ENCODE measurements at regions not wholly inside any gene's neighbourhood (a gene's known extent, or its start where the extent isn't known, plus 50 kb on each side); places are given as distances from the start of the nearest gene placed in this dataset.

DNA sequence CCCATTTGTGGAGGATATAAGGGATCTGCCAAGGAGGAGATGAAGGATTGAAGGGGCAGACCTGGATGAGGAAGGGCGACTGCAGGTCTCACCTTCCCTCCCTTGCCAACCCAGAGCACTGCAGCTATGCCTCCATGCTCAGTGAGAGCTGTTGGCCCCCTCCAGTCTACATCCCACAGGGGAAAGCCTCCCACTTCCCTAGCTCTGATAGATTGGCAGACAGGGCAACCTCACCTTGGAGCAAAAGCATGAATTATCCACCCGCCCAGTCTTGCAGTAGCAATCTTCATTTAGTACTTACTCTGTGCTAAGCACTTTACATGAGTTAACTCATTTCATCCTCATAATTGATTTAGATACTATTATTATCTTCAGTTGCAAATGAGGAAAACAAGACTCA is 70.4 kb upstream of the SMNDC1 start:
- DNase-seq (ENCODE audit: low read depth) = no peak

DNA sequence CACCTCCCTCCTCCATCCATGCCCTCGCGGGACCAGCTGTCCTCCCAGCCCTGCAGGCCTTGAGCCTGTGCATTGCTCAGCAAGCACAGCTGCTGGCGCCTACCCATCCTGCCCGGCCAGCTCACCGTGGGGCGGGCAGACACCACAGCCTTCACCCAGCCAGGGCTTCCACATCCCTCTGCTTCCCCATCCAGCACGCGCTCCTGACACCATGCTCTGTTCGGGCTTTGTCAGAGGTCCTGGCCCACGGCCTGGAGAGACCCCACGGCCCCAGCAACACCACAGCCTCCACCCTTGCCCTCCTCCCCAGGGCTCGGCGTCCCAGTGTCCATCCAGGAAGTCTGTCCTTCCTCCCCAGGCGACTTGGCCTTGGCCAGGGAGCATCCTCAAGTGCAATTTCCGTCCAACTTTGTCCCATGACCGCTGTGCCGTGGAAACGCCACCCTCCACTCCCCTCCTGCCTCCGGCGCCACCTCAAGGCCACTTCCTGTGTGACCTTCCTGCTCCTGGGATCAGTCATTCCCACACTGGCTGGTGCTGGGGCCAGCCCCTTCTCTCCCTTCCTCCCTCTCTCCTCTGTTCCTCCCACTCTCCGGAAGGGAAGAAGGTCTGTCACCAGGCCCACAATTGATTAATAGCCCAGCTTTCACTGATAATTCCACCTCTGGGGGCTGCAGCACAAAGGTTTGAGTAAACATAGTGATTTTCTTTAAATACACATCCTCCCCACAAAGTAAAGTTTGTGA is 71.5 kb upstream of the SMNDC1 start:
- no peak for DNase-seq (ENCODE audit: low read depth)

DNA sequence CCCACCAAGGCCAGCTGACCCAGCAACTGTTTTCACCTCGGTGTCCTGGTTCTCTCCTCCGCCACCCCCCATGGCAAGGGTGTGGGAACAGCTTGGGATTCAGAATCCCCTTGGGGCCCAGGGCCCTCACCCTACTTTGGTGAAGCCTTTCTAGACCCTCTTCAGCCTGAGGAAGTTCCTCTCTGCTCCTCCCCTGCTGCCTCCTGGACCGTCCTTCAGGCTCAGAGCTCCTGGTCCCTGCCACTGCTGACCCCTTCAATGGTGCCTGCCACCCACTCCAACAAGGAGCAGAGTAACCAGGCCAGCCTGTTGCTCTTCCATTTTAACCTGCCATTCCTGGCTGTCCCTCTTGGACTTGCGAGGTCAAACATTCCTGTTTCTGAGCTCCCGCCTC is 72.0 kb upstream of the SMNDC1 start:
- DNase-seq (ENCODE audit: low read depth) = no peak

DNA sequence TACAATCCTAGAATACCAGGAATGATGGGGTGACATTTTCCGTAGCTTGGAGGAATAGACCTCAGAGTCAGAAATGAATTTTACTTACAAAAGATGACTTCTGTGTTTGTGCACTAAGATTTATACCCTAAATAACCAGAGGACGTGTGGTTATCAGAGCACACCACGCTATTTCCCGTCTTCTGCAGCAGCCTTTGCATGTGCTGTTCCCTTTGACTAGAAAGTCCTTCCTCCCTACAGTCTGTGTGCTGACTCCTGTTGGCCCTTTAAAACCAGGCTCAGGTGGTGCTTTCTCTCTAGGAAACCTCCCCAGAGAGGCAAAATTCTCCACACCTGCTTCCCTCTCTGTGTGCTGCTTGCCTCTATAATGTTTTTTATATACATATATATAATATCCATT is 73.3 kb upstream of the SMNDC1 start:
- DNase-seq (ENCODE audit: low read depth) = no peak

DNA sequence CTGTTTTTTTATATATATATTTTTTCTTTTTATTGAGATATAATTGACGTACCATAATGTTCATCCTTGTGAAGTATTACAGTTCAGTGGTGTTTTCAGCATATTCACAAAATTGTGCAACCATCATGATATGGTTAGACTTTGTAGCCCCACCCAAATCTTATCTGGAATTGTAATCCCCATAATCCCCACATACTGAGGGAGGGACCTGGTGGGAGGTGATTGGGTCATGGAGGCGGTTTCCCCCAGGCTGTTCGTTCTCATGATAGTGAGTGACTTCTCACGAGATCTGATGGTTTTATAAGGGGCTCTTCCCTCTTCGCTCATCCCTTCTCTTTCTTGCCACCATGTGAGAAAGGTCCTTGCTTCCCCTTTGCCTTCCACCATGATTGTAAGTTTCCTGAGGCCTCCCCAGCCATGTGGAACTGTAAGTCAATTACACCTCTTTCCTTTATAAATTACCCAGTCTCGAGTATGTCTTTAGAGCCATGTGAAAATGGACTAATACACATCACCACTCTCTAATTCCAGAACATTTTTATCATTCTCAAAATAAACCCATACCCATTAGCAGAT is 73.9 kb upstream of the SMNDC1 start:
- DNase-seq (ENCODE audit: low read depth) = no peak

DNA sequence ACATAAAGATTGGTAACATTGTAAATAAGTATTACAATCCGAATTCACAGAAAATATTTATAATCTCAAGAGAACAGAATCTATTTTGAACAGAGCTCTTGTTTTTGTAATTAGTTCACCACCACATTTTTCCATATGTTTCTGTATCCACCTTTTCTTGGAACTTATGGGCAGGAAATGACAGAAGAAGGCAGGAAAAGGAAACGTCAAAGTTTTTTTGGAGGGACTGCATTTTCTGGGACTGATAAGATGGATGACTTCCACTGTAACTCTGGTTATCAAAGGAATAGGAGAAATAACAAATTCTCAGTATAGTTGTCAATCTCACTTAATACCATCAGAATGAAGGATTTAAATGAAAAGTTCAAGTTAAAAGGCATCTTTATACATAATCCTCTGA is 75.1 kb upstream of the SMNDC1 start:
- DNase-seq (ENCODE audit: low read depth) = no peak

DNA sequence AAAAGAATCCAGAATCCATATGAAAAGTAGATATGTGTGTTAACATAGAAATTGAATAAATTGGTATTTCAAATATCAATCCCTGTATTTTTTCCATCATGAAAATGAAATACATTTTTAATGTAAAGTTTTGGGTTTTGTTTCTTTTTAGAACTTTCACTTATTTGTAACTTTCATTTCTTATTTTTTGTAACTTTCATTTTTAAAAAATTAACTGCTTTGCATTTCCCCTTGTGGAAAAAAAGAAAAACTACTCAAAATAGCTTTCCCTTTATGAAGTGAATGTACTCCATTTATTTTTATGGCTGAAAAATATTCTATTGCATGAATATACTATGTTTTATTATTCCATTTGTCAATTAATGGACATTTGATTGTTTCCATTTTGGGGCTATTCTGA is 75.6 kb upstream of the SMNDC1 start:
- DNase-seq (ENCODE audit: low read depth) = no peak

DNA sequence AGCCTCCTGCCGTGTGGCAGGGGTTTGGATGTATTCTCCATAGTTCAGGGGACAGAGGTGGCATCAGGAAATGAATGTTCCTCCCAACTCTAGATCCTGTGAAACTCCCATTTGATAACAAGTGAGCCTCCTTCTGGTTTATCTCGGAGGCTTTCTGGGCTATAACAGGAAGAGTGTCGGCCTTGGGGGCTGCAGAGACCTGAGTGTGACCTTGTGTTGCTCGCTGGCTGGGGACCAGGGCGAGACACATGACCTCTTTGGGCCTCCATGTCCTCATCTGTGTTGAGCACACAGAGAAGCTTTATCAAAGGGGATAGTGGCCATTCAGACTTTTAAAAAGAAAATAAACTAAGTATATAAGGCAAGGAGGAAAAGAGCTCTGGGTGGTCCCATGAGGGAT is 78.0 kb upstream of the SMNDC1 start:
- DNase-seq (ENCODE audit: low read depth) = no peak

DNA sequence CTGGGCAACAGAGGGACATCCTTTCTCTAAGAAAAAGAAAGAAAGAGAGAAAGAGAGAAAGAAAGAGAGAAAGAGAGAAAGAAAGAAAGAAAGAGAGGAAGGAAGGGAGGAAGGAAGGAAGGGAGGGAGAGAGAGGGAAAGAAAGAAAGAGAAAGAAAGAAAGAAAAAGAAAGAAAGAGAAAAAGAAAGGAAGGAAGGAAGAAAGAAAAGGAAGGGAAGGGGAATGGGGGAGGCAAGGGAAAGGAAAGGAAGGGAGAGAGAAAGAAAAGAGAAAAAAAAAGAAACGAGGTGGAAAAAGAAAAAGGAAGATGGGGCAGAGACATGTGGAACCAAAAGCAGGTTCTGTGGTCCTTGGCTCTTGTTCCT is 82.9 kb upstream of the SMNDC1 start:
- DNase-seq (ENCODE audit: low read depth) = no peak

DNA sequence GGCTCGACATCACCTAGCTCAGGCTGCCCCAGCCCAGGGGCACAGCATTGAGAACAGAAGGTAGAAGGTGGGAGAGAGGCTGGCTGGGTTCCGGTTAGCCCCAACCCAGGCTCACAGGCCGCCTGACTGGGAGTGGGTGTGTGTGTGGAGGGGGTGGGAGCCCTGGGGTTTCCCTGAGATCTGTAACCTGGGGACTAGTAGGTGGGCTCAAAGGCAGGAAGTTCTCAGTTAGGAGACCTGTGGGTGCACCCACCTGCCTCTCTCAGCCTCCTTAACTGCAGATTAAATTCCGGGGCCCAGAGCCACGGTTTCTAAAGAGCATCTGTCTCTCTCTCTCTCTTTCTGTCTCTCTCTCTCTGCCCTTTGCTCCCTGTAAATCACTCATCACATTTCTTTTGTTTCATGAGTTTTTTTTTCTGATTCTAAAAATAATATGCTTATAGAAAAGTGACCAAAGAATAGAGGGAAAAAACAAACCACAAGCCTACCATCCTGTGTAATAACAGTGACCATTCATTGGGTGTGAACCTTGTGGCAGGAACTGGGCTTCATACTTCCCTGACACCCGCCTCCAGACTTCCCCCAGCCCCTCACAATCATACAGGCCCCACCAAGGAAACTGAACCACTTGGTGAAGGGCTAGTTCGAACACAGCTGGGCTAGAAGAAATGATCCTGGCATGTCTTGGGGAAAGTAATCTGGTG is 83.4 kb upstream of the SMNDC1 start:
- no peak for DNase-seq (ENCODE audit: low read depth)

DNA sequence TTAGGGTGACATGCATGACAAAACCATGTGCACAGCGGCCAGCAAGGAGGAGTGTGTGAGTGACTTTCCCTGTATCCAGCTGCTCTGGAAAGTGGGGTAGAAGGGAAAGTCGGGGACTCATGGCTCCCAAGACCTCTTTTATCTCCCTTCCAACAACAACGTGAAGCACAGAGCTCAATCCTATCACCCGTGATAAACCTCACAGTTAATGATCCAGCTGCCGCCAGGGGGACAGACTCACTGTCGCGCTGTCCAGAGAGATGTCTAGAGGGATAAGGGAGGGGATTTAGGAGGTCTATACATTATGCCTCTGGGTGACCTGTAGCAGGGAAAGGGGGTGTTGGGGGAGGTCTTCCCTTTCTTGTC is 84.0 kb upstream of the SMNDC1 start:
- no peak for DNase-seq (ENCODE audit: low read depth)

DNA sequence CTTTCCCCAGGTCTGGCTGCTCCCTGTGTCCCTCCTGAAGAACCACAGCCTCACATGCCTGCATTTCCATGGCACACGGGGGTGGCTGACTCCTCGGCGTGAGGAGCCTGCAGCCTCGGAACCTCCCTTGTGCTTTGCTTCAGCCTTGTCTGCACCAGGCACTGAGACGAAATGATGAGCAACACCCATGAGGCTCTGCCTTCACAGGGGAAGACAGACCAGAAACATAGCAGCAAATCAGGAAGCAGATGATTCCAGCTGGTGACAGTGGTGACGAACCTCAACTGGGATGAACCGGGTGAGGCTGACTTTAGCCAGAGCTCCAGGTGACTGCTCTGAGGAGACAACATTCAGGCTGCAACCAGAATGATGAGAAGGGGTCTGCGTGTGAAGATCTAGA is 84.5 kb upstream of the SMNDC1 start:
- DNase-seq (ENCODE audit: low read depth) = no peak

DNA sequence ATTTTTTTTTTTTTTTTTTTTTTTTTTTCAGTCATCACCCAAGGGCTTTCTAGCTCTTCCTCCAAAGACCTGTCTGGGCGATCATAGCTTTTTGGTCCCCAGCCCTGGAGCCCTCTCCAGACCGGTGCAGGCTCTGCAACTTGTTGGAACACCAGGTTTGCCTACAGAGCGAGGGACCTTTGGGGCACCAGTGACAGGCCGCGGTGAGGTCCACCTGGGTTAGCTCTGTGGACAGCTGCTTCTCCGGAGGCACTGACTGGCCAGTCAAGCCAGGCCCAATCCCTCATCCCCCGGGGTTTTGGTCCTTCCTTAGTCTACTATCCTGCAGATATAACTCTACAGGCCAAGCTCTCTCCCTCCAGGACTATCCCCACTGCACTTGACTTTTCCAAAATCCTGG is 86.8 kb upstream of the SMNDC1 start:
- no peak for DNase-seq (ENCODE audit: low read depth)

DNA sequence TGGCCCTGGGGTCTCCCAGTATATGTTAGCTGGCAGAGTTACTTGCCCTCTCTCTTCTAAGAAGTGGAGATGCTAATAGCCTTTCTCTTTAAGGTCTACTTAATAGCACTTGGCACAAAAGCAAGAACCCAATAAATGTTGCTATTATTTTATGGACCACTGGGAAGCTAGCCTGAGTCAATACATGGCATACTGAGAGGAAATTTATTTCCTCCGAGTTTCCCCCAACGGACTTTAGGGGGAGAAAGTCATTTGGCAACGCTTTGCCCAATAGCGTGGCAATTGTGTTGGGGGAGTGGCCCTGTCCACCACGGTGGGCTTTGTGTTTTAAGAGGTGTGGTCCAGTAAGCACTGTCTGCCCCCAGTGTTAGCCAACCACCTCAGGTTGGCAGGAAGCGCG is 87.4 kb upstream of the SMNDC1 start:
- no peak for DNase-seq (ENCODE audit: low read depth)

DNA sequence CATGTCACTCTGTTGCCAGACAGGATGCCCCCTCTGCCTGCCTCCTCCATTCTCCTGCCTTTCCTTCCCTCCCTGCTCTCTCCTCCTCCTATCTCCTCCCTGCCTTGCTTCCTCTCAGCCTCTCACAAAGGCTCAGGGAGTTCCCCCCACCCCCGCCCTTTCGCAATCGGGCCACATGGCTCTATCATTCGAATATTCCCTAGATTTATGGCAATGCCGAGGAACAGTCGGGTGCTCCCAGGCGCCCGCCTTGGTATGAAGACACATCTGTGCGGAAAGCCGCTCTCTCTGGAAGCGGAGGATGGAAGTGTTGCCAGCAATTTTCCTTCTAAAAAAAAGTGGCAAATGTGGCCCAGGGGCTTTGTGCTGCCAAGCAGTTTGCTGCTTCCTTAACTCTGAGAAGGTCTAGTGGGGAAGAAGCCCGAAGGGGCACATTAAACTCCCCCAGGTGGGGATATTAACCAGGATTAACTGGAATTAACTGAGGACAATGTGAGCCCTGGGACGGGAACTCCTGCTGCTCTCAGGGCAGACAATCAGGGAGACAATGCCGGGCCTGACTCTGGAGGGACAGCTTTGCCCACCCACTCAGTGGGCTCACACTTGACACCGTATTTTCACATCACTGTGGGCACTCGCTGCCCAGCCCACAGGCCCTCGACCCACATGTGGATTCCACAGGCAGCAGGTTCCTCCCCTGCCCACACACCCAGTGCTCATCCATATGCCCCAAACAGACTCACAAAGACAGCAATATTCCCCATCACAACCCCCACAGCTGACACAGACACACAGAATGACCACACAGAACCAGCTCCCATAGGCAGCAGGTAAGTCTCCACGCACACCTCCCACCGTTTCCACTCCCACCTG is 88.4 kb upstream of the SMNDC1 start:
- no peak for DNase-seq (ENCODE audit: low read depth)

DNA sequence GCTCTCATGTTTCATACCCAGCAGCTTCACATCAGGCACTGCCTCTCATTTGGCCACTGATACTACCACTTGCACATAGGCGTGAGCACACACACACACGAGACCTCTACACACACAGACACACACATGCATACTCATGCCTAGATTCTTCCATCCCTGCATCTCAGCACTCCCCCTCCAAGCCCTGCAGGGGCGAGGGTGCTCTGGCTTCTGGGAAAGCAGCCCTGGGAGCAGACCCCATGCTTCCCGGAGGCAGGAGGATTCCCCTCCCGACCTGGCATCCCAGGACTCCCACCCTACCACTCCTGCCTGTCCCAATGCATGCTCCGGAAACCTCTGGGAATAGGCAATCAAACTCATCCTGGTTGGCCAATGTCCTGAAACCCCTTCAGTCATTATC is 89.1 kb upstream of the SMNDC1 start:
- DNase-seq (ENCODE audit: low read depth) = no peak

DNA sequence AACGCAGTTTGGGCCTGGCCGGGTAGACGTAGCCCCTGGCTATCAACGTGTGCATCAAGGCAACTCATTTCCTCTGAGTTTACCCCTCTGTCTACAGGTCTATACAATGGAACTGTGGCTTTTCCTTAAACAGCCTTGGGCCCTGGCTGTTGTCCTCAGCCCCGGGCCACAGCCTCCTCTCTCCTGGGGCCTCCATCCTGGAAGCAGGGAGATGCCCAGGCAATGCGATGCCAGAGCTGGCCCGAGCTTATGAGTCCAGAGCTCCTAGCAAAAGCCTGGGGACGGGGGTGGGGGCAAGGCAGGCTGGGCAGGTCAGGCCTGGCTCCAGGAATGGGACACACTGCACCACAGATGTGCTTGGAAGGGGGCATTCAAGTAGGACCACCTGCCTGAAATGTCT is 89.6 kb upstream of the SMNDC1 start:
- DNase-seq (ENCODE audit: low read depth) = no peak

DNA sequence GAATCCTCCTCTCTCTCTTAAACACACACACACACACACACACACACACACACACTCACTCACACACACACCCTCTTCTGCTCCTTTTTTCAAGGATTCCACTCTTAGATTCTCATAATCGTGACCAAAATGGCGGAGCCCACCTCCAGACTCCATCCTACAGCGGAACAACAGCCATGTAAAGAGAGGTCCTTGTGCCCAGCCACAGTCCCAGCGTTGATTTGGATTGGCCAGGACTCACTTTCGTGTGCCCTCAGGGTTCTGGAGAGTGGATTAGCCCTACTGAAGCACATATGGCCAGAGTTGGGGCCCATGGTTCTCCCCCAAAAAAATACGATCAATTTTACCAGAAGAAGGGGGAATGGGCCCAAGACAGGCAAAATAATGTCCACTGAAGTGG is 90.2 kb upstream of the SMNDC1 start:
- no peak for DNase-seq (ENCODE audit: low read depth)

DNA sequence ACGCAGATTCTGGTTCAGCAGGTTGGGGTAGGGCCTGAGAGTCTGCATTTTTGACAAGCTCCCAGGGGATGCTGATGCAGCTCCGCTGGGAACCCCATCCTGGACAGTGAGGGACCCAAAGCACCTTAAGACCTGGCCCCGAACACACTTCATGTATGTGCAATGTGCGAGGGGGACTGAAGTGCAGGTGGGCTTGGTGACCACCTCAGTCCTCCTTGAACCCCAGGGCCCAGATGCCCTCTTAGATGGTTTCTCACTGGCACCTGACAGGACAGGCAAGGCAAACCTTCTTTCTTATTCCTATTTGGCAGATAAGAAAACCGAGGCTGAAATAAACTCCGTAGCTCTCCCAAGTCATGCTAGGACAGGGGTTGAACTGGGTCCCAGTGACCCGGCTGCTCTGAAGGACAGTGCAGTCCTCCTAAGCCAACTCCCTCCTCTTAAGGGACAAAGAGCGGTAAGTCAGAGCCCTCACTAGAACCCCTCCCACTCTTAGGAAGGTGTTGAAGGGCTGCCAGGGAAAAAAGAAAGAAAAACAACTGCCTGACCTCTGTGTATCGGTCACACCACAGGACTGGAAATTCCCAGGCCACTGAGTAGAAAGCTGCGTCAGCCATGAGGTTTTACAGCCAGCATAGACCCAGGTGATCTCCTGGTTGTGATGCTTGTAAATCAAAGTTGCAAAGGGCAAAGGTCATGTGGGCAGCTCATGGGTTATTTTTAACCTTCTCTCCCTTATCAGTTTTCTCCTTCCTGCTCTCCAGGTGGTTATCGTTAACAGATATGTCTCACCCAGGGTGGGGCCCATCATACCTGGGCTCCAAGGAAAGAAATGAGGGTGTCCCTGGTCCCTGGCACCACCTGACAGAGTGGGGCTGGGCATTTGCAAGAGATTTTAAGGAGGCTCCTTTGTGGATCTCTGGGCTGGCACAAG is 90.9 kb upstream of the SMNDC1 start:
- no peak for DNase-seq (ENCODE audit: low read depth)

DNA sequence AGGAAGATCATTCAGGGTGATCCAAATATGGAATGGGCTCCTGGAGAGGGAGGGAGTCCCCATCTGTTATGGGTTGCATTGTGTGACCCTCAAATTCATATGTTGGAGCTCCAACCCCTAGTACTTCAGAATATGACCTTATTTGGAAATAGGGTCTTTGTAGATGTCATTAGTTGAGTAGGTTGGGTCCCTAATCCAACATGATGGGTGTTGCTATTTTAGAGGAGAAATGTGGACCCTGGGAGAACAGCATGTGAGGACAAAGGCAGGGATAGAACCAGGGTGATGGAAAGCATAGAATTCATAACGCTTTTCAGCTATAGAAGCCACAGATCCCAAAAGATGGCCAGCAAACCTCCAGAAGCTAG is 91.5 kb upstream of the SMNDC1 start:
- no peak for DNase-seq (ENCODE audit: low read depth)

DNA sequence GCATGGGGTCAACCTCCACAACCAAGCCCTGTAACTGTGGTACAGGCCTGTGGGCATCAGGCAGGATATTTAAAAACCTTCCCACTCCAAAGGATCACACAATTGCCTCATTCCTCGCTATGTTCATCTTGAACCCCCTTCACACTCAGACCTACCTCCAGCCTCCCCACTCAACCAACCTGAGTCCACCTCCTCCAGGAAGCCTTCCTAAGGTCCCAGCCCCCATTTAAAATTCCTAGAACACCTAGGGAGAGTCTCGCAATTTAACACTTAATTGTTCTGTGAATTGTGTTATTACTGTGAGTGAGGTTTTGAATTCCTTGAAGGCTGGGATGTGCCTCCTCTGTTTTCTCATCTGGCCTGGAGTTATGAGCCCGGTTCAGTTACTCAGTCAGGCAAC is 93.1 kb upstream of the SMNDC1 start:
- DNase-seq (ENCODE audit: low read depth) = no peak

Measured in activated T-helper 1 cell treated with Interleukin-2 at 50 U/mL for 16 hours (primary cell).